ENCODE measurements at regions not wholly inside any gene's neighbourhood (a gene's known extent, or its start where the extent isn't known, plus 50 kb on each side); places are given as distances from the start of the nearest gene placed in this dataset.

DNA sequence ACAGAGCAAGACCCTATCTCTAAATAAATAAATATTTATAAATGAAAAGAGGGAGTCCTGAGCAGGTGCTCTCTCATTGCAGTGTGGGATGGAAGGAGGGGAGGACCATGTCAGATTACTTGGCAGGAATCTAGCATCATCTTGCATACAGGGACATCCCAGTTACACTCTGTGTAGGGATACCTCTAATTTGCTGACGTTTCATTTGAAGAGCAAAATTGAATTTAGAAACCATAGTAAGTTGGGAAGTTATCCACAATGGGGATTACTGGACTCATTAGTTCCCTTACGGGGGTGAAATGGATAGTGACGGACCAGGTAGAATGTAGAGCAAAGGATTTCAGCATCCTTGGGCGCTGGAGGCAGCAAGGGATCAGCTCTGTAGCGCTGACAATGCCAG is 52.1 kb downstream of the ARHGEF18 start:
- TF ChIP-seq, protein P1, sequence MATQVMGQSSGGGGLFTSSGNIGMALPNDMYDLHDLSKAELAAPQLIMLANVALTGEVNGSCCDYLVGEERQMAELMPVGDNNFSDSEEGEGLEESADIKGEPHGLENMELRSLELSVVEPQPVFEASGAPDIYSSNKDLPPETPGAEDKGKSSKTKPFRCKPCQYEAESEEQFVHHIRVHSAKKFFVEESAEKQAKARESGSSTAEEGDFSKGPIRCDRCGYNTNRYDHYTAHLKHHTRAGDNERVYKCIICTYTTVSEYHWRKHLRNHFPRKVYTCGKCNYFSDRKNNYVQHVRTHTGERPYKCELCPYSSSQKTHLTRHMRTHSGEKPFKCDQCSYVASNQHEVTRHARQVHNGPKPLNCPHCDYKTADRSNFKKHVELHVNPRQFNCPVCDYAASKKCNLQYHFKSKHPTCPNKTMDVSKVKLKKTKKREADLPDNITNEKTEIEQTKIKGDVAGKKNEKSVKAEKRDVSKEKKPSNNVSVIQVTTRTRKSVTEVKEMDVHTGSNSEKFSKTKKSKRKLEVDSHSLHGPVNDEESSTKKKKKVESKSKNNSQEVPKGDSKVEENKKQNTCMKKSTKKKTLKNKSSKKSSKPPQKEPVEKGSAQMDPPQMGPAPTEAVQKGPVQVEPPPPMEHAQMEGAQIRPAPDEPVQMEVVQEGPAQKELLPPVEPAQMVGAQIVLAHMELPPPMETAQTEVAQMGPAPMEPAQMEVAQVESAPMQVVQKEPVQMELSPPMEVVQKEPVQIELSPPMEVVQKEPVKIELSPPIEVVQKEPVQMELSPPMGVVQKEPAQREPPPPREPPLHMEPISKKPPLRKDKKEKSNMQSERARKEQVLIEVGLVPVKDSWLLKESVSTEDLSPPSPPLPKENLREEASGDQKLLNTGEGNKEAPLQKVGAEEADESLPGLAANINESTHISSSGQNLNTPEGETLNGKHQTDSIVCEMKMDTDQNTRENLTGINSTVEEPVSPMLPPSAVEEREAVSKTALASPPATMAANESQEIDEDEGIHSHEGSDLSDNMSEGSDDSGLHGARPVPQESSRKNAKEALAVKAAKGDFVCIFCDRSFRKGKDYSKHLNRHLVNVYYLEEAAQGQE (IDR thresholded peaks at IDR 0.05; ENCODE audit: insufficient read depth in 1 of 2, low read depth in 2 of 2, low read length in 1 of 2) = no peak
- TF ChIP-seq, protein P2, sequence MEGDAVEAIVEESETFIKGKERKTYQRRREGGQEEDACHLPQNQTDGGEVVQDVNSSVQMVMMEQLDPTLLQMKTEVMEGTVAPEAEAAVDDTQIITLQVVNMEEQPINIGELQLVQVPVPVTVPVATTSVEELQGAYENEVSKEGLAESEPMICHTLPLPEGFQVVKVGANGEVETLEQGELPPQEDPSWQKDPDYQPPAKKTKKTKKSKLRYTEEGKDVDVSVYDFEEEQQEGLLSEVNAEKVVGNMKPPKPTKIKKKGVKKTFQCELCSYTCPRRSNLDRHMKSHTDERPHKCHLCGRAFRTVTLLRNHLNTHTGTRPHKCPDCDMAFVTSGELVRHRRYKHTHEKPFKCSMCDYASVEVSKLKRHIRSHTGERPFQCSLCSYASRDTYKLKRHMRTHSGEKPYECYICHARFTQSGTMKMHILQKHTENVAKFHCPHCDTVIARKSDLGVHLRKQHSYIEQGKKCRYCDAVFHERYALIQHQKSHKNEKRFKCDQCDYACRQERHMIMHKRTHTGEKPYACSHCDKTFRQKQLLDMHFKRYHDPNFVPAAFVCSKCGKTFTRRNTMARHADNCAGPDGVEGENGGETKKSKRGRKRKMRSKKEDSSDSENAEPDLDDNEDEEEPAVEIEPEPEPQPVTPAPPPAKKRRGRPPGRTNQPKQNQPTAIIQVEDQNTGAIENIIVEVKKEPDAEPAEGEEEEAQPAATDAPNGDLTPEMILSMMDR (IDR thresholded peaks at IDR 0.05) = no peak
- TF ChIP-seq SIN3A (IDR thresholded peaks at IDR 0.05; ENCODE audit: borderline replicate concordance, insufficient read depth, low read depth, low read length) = no peak
- TF ChIP-seq TCF7L2 (IDR thresholded peaks at IDR 0.05; ENCODE audit: low read depth, low read length) = no peak
- no peak for TF ChIP-seq POLR2AphosphoS5 (IDR thresholded peaks at IDR 0.05; ENCODE audit: low read depth, low read length)
